Activated CD8-positive, alpha-beta memory T cell treated with anti-CD3 and anti-CD28 coated beads for 36 hours (primary cell): ENCODE measurements at regions not wholly inside any gene's neighbourhood (a gene's known extent, or its start where the extent isn't known, plus 50 kb on each side); places are given as distances from the start of the nearest gene placed in this dataset.
"Not testable (repeated sequence)": the region's sequence is repeated elsewhere in the genome, so short reads cannot be mapped to it uniquely, and the experiment has no call there.

Experiments used
- CTCF ChIA-PET: fragments of 350-600 bp; sonication (Branson Sonifier 250); formaldehyde crosslinking; loops from one replicate; lab custom pipeline; 2021; ENCODE audit warnings: antibody characterized with exemption; lab: Charles Lee
- POLR2A ChIA-PET: fragments of 350-600 bp; sonication (Branson Sonifier 250); formaldehyde crosslinking; loops from one replicate; lab custom pipeline; 2021; ENCODE audit warnings: antibody characterized with exemption; lab: Charles Lee

DNA sequence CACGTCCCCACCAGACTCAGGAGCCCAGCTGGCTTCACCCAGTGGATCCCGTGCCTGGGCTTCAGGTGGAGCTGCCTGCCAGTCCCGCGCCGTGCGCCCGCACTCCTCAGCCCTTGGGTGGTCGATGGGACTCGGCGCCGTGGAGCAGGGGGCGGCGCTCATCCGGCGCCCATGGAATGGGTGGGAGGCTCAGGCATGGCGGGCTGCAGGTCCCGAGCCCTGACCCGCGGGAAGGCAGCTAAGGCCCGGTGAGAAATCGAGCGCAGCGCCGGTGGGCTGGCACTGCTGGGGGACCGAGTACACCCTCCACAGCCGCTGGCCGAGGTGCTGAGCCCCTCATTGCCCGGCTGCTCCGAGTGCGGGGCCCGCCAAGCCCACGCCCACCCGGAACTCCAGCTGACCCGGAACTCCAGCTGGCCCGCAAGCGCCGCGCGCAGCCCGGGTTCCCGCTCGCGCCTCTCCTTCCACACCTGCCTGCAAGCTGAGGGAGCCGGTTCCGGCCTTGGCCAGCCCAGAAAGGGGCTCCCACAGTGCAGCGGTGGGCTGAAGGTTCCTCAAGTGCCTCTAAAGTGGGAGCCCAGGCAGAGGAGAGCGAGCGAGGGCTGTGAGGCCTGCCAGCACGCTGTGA is 1184.6 kb downstream of the PLA2G4A start:
- CTCF ChIA-PET, POLR2A ChIA-PET: not testable (repeated sequence)

DNA sequence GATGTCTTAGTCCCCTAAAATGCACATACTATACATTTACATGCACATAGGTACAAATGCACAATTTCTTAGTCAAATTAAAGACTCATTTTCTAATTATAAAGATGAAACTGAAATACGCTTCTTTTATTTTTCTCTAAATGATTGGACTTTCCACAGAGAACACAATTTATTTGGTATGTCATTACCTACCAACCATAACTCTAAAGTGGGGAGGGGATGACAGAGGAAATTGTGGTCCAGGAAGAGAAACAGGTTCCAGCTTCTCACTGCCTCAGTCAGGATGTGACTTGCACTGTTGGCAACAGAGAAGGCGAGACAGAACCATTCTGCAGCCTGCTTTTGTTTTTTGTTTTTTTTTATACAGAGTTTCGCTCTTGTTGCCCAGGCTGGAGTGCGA is 1189.2 kb downstream of the PLA2G4A start:
- ChIA-PET CTCF (no interaction called here), POLR2A (no interaction called here)

DNA sequence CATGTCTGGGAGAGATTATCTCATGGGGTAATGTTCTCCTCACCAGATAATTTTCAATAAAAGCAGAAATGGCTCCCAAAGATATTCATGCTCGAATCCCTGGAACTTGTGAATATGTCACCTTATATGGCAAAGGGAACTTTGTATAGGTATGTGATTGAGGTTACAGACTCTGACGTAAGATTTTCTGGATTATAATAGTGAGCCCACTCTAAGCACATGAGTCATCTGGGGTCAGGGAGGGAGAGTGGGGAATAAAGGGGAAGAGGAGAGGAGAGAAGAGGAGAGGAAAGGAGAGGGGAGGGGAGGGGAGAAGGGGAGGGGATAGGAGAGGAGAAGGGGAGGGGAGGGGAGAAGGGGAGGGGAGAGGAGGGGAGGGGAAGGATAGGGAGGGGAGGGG is 1193.9 kb downstream of the PLA2G4A start:
- ChIA-PET CTCF (no interaction called here), POLR2A (no interaction called here)

DNA sequence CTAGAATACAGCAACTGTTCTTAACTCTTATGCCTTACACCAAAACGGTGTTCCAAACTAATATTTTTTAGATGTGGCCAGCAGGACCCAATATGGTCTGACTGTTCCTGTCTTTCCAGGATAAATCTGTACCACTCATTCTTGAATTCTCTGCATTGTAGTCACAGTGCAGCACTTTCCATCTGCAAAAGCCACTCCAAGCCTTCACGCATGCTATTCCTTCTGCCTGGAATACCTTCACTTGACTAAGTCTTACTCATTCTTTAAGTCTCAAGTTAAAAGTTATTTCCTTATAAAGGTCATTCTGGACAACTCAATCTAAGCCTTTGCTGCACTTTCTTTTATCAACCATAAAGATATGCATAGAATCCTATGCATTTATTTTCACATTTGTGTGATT is 1194.5 kb downstream of the PLA2G4A start:
- ChIA-PET POLR2A (no interaction called here), CTCF (no interaction called here)

DNA sequence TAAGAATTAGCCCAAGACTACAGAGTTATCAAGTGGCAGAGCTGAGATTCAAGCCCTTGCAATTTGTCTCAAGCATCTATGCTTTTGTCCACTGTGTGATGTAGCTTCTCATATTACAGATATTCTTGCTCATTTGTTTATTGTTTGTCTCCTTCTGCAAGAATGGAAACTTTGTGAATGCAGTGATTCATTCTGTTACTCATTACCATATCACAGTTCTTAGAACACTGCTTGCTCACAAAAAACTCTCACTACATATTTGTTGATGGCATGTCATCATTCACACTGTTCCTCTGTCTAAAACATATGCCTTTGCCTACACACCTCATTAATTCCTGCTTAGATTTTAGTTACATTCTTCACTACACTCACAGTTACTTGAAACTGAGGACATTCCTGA is 1198.9 kb downstream of the PLA2G4A start:
- ChIA-PET POLR2A (no interaction called here), CTCF (no interaction called here)

DNA sequence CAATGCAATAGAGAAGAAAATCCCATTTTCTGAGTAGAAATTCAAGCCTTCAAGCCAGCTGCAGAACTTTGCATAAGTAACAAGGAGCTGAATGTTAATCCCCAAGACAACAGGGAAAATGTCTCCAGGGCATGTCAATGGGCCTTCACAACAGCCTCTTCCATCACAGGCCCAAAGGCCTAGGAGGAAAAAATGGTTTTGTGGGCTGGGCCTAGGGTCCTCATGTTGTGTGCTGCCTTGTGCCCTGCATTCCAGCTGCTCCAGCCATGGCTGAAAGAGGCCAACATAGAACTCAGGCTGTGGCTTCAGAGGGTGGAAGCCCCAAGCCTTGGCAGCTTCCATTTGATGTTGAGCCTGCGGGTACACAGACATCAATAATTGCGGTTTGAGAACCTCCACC is 1208.8 kb downstream of the PLA2G4A start:
- POLR2A ChIA-PET, CTCF ChIA-PET: not testable (repeated sequence)

DNA sequence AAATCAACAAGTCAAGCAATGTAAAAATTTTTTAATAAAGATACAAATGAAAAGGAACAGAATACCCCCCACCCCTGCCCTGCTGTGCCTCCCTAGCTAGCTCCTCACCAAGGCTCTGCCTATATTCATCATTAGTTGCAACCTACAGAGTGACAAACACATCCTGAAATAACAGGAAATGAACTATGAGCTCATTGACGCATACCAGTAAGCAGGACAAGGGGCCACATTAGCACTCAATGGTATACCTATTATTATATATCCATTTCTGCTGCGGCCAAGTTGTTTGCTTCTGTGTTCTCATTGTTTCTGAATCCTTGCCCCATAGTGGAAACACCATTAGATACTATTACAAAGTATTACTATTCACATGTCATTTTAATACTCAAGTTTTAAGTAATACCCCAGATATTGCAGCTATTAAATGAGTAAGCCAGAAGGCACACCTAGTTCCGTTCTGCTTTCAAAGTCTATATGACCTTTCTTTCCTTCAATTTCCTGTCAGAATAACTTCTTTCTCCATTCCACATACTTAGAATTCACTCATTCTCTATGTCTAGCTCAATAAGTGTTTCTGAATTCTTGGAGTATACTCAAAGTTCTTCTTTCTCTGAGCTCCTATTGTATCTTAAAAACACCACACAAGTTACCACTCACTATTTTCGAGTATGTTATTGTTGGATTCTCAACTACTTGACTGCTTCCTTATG is 1214.9 kb downstream of the PLA2G4A start:
- CTCF ChIA-PET = no interaction called here
- POLR2A ChIA-PET = no interaction called here

DNA sequence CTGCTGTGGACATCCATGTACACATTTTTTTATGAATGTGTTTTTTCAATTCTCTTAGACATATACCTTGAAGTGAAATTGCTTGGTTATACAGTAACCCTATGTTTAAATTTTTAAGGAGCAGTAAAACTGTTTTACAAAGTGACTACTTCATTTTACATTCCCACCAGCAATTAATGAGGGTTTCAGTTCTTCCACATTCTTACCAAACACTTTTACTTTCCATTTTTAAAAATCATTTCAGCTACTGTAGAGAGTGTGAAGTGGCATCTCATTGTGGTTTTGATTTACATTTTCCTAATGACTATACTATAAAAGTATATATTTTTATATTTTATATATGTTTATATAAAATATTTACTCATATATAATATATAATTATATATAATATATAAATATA is 1221.5 kb downstream of the PLA2G4A start:
- CTCF ChIA-PET = no interaction called here

DNA sequence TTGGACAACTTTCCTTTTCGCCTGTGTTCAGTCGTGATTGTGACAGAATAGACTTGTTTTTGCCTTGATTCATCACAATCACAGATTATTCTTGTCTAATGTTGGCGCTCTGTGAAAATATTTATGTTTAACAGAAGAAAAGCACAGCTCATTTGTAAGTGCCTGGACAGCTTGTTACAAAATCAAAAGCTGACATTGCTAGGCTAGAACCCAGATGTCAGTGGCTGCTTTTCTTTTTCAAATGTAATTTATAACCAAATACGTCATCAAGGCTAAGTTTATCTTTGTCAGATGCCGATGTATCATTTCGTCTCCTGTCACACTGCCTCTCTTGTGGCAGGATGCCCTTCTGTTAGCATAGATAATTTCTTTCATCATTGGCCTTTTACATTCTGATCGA is 1227.3 kb downstream of the PLA2G4A start:
- ChIA-PET CTCF (no interaction called here), POLR2A (no interaction called here)

More for the DNA sequence above, 1221.5 kb downstream of the PLA2G4A start:
- POLR2A ChIA-PET = no interaction called here

DNA sequence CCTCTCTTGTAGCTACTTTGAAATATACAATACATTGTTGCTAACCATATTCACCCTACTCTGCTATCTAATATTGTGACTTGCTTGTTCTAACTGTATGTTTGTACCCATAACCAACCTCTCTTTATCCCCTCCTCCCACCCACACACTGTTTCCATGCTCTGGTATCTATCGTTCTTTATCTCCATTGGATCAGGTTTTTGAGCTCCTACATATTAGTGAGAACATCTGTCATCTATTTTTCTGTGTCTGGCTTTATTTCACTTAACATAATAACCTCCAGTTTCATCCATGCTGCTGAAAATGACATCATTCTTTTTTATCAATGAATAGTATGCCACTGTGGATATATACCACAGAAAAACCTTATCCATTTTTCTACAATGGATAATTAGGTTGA is 1230.1 kb downstream of the PLA2G4A start:
- ChIA-PET CTCF (no interaction called here), POLR2A (no interaction called here)

DNA sequence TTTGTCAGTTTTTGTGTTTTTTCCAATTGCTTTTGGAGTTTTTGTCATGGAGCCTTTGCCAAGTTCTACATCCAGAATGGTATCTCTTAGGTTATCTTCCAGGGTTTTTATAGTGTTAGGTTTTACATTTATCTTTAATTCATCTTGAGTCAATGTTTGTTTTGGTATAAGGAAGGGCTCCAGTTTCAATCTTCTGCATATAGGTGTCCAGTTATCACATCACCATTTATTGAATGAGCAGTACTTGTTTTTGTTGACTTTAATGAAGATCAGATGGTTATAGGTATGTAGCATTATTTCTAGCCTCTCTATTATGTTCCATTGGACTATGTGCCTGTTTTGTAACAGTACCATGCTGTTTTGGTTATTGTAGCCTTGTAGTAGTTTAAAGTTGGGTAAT is 1233.1 kb downstream of the PLA2G4A start:
- ChIA-PET POLR2A (no interaction called here), CTCF (no interaction called here)

DNA sequence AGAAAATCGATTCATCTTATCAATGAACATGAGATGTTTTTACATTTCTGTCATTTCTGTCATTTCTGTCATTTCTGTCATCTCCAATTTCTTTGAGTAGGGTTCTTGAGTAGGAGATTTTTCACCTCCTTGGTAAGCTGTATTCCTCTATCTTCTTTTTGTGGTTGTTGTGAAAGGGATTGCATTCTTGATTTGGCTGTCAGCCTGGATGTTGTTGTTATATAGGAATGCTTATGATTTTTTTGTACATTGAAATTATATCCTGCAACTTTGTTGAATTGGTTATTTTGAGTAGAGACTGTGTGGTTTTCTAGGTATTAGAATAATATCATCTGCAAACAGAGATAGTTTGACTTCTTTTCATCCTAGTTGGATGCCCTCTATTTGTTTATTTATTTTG is 1233.7 kb downstream of the PLA2G4A start:
- ChIA-PET CTCF (no interaction called here), POLR2A (no interaction called here)

DNA sequence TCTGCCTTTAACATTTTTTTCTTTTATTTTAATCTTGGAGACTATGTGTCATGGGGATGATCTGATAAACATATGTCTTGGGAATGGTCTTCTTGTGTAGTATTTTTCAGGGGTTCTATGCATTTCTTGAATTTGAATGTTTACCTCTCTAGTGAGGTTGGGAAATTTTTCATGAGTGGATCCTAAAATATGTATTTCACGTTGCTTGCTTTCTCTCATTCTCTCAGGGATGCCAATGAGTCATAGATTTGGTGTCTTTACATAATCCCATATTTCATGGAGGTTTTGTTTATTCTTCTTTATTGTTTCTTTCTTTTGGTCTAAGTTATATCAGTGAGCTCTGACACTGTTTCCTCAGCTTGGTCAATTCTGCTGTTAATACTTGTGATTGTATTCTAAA is 1237.2 kb downstream of the PLA2G4A start:
- CTCF ChIA-PET = no interaction called here
- POLR2A ChIA-PET = no interaction called here

DNA sequence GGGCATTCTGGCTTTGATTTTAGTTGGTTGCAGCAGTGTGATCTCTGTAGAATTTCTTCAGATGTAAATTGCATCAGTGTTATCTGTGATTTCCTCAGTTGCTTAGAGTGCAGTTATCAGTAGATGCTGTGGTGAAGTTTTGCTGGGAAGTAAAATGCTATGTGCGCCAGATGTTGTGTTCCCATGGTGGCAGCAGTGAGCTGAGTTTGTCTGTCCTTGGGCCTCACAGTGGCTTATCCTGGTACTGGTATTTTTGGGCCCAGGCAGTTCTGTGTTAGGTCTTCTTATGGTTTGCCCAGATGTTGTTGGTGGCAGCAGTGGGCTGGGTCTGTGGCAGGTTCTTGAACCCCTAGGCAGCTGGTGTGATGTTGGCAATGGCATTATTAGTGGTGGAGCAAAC is 1242.1 kb downstream of the PLA2G4A start:
- POLR2A ChIA-PET = no interaction called here
- CTCF ChIA-PET = no interaction called here

DNA sequence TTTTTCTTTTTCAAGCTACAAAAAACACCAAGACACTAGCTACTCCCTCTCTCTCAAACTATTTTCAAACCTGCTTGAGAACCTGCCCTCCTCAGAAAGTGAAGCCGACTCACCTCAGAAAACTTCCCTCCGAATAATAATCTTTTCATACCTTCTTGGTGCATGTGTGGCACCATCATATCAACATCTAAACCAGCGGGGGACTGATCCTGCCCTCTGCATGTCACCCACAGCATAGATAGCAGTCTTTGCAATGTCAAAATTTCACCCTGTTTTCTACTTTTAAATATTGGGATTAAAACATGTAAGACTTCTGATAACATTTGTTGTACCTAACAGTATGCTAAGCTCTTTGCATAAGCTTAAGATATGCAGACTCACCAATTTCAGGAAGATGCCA is 1260.3 kb downstream of the PLA2G4A start:
- ChIA-PET CTCF (no interaction called here), POLR2A (no interaction called here)

DNA sequence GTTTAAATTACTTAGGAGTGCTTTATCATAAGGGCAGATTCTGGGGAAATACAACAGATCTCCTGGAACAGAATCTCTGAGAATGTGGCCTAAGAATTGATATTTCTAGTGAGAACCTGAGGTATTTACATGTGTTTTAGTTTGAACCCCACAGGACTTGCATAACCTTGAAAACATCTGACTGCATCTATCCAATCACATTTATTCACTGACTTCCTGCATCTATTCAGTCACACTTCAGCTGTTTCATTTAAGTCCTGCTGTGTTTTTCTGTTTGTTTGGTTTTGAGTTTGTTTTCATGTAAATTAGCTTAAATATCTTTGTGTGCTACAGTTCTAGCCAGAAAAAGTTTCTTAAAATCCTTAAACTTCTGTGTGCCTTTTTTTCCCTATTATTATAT is 1260.7 kb downstream of the PLA2G4A start:
- ChIA-PET CTCF (no interaction called here), POLR2A (no interaction called here)

DNA sequence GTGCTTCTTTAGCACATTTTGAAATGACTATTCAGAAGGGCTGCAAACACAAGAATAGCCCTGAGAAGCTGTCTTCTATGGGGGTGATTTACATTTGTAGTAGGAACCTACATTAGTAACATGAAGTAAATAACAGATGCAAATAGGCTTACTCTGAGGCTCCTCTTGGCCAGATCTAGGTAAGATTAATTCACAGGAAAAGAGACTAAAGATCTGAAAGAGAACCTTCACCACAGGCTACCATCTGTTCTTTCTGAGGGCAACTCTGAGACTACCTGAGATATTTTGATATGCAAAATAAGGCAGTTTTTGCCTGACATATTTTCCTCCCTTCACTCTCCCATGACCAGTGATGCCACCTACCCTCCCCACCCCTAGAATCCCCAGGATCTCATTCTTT is 1267.8 kb downstream of the PLA2G4A start:
- POLR2A ChIA-PET = no interaction called here
- CTCF ChIA-PET = no interaction called here

DNA sequence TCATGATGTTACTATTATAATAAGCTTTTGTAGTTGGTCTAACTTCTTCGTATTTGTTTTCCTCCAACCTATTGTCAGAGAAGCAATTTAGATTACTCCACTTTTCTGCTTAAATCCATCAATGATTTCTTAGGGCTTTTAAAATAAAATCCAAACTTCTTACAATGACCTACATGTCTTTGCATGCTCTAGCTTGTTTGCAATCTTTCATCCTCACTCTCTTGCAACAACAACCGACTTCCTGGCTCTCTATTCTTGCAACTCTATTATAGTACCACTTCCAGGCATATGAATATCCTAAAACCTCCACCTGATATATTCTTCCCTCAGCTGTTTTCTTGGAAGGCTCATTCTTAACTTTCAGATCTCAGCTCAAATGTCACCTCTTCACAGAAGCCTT is 1288.7 kb downstream of the PLA2G4A start:
- ChIA-PET POLR2A (no interaction called here), CTCF (no interaction called here)

DNA sequence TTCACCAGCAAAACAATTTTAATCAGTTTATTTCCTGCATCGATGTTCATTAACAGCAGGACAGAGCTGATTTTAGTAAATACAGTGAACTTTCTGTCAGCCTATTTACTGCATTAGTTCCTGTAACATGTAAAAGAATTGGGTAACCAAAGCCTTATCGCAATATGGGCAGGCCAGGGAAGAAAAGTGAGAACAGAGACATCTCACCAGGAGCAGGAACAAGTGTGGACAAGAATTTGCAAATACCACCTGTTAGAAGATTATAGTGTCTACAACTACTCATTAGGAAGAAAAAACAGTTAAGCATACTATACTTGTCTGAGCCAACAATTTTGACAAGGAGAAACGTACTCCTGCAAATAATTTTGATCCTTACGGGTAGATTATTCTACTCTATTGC is 1293.9 kb downstream of the PLA2G4A start:
- POLR2A ChIA-PET = no interaction called here
- CTCF ChIA-PET = no interaction called here

DNA sequence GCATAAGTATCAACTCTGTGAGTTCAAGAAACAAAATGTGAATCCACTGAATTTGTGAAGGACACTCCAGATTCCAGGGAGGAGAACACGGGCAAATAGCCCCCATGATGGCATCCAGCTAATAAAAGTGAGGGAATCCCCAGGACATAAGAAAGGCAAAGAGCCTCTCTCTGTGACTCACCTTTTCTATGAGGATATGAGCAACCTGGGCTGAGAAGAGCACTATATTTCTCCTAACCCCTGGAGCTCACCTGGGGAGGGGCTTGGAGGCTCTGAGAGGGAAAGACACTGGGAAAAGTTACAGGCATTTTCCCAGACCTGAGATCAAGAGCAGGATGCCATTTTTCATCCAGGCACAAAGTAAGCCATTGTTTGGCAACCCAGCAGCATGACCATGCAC is 1298.8 kb downstream of the PLA2G4A start:
- POLR2A ChIA-PET = no interaction called here
- CTCF ChIA-PET = no interaction called here

DNA sequence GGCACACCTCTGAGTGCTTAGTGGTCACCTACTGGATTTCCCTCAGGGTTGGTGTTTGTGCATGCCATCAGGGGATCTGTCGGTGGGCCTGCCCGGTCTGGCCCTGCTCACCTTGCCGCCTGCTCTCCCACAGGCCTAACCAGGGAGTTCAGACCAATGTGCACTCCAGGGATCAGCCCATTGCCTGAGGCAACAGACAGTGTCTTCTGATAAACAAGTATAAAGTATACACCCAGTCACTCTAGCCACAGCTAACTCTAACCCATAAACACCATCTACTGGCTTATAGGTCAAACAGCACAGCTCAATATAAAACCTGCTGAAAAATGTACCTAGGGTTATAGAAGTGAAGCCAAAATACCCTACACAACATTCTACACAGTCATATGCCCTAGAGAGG is 1300.0 kb downstream of the PLA2G4A start:
- POLR2A ChIA-PET = no interaction called here
- CTCF ChIA-PET = no interaction called here
